Loucy (cell line): ENCODE measurements at regions not wholly inside any gene's neighbourhood (a gene's known extent, or its start where the extent isn't known, plus 50 kb on each side); places are given as distances from the start of the nearest gene placed in this dataset.

Source experiments
- H2AFZ ChIP-seq: fragments of 200-600 bp; sonication (generic); 2 replicates; pipeline ENCODE4 v1.6.0; 2016; ENCODE audit warnings: antibody characterized with exemption, mild to moderate bottlenecking, low read length, moderate library complexity
- H3F3A ChIP-seq: fragments of 200-600 bp; 2 replicates; pipeline ENCODE4 v1.6.0; 2016; ENCODE audit warnings: antibody characterized with exemption, low read depth, mild to moderate bottlenecking
- H3K27me3 ChIP-seq: fragments of 200-600 bp; sonication (generic); 2 replicates; pipeline ENCODE4 v1.6.1; 2014; ENCODE audit warnings: low read length, mild to moderate bottlenecking; ENCODE audit not compliant: insufficient read depth, poor library complexity, severe bottlenecking
- H3K36me3 ChIP-seq: fragments of 200-600 bp; sonication (generic); 2 replicates; pipeline ENCODE4 v1.6.1; 2016; ENCODE audit warnings: low read length; ENCODE audit not compliant: insufficient read depth
- H3K4me1 ChIP-seq: fragments of 200-600 bp; sonication (generic); 2 replicates; pipeline ENCODE4 v1.5.1; 2014; ENCODE audit warnings: low read length, mild to moderate bottlenecking; ENCODE audit not compliant: insufficient read depth, poor library complexity, severe bottlenecking
- H3K4me2 ChIP-seq: fragments of 200-600 bp; sonication (generic); 2 replicates; pipeline ENCODE4 v1.6.0; 2014; ENCODE audit warnings: antibody characterized with exemption, low read length, low read depth, mild to moderate bottlenecking; ENCODE audit not compliant: poor library complexity, severe bottlenecking
- H3K4me3 ChIP-seq: fragments of 200-600 bp; sonication (generic); 2 replicates; pipeline ENCODE4 v1.5.1; 2014; ENCODE audit warnings: low read length, mild to moderate bottlenecking, mixed read lengths; ENCODE audit not compliant: poor library complexity, severe bottlenecking
- H3K79me2 ChIP-seq: fragments of 200-600 bp; sonication (generic); 2 replicates; pipeline ENCODE4 v1.6.1; 2014; ENCODE audit warnings: low read length; ENCODE audit not compliant: insufficient read depth
- H3K9ac ChIP-seq: fragments of 200-600 bp; sonication (generic); 2 replicates; pipeline ENCODE4 v1.6.0; 2014; ENCODE audit warnings: mild to moderate bottlenecking, low read depth, low read length, moderate library complexity; ENCODE audit not compliant: poor library complexity, severe bottlenecking
- H3K9me2 ChIP-seq: fragments of 200-600 bp; sonication (generic); replicated peaks from 2 replicates; pipeline ENCODE4 v1.6.1; 2016; ENCODE audit warnings: low read depth, low read length, mixed read lengths
- H3K9me3 ChIP-seq: fragments of 200-600 bp; sonication (generic); 2 replicates; pipeline ENCODE4 v1.6.1; 2014; ENCODE audit warnings: mild to moderate bottlenecking, antibody characterized with exemption, low read length, low read depth; ENCODE audit not compliant: insufficient read depth
- H4K20me1 ChIP-seq: fragments of 200-600 bp; sonication (generic); 2 replicates; pipeline ENCODE4 v1.6.0; 2014; ENCODE audit warnings: antibody characterized with exemption, low read length, mild to moderate bottlenecking; ENCODE audit not compliant: insufficient read depth, poor library complexity, severe bottlenecking
- EZH2phosphoT487 ChIP-seq: fragments of 200-600 bp; IDR thresholded peaks from 2 replicates; pipeline ENCODE4 v1.6.1; 2018; ENCODE audit warnings: antibody characterized with exemption, mild to moderate bottlenecking, moderate library complexity, borderline replicate concordance
- TF ChIP-seq, protein P1 (sequence below): fragments of 200-600 bp; sonication (generic); conservative IDR thresholded peaks from 2 replicates; pipeline ENCODE4 v1.5.1; 2014; ENCODE audit warnings: mild to moderate bottlenecking, antibody characterized with exemption, low read length

DNA sequence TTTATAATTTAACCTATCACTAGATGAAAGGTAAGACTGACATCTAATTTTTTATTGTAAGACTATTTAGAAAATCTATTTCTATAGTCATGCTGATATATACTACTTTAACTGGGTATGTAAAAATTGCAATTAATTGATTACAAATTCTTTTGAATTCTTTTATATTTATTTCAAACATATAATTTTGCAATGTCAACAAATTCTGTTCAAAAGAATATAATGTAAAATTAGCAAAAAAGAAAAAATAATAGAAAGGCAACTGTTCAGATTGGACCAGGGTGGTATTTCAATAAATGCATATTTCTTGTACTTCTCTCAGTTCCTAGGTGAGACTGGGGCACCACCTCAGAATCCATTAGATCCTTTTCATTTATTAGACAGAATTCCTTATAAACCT, 1053.5 kb upstream of the FBXO33 start:
- H3K36me3 ChIP-seq = no peaks in the 10 kb centered on the region

DNA sequence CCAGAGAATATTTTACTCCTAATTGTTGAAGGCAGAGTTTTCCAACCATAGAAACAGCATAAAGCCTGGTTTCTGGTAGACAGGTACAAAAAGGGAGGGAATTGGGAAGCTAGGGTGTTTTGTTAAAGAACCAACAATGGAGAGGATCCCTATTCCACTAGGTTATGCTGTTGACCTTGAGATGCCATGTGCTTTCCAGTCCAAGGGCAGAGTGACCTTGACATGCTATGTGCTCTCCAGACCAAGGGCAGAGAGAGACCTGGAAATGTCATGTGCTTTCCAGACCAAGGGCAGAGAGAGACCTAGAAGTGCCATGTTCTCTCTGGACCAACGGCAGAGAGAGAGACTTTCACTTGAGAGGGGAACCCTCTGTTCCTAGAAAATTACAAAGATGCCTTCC, 1043.8 kb upstream of the FBXO33 start:
- H3K36me3 ChIP-seq = no peaks in the 10 kb centered on the region
- TF ChIP-seq, protein P1, sequence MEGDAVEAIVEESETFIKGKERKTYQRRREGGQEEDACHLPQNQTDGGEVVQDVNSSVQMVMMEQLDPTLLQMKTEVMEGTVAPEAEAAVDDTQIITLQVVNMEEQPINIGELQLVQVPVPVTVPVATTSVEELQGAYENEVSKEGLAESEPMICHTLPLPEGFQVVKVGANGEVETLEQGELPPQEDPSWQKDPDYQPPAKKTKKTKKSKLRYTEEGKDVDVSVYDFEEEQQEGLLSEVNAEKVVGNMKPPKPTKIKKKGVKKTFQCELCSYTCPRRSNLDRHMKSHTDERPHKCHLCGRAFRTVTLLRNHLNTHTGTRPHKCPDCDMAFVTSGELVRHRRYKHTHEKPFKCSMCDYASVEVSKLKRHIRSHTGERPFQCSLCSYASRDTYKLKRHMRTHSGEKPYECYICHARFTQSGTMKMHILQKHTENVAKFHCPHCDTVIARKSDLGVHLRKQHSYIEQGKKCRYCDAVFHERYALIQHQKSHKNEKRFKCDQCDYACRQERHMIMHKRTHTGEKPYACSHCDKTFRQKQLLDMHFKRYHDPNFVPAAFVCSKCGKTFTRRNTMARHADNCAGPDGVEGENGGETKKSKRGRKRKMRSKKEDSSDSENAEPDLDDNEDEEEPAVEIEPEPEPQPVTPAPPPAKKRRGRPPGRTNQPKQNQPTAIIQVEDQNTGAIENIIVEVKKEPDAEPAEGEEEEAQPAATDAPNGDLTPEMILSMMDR = no peak
- no peak for TF ChIP-seq EZH2phosphoT487
- H4K20me1 ChIP-seq = no peaks in the 10 kb centered on the region
- no peaks in the 10 kb centered on the region for H3K27me3 ChIP-seq
- no peak overlapping the region for H3K4me2 ChIP-seq
- no peak overlapping the region for H3K9ac ChIP-seq
- no peaks in the 10 kb centered on the region for H3K9me2 ChIP-seq
- H2AFZ ChIP-seq = no peak overlapping the region
- no peaks in the 10 kb centered on the region for H3K4me1 ChIP-seq
- H3K79me2 ChIP-seq = no peaks in the 10 kb centered on the region
- no peaks in the 10 kb centered on the region for H3F3A ChIP-seq
- no peak overlapping the region for H3K4me3 ChIP-seq
- H3K9me3 ChIP-seq = 0 out of 2 replicates have a peak, but pooled peaks cover 4% of the 10 kb centered on the region

More for the DNA sequence above, 1053.5 kb upstream of the FBXO33 start:
- no peak for TF ChIP-seq EZH2phosphoT487
- TF ChIP-seq, protein P1 = no peak
- Histone ChIP-seq H3K27me3 (no peaks in the 10 kb centered on the region), H3K9me3 (no peaks in the 10 kb centered on the region), H3K4me3 (no peak overlapping the region), H3K79me2 (no peaks in the 10 kb centered on the region), H4K20me1 (no peaks in the 10 kb centered on the region), H3K4me2 (no peak overlapping the region), H3K4me1 (no peaks in the 10 kb centered on the region), H3F3A (no peaks in the 10 kb centered on the region), H3K9me2 (no peaks in the 10 kb centered on the region), H3K9ac (no peak overlapping the region), H2AFZ (no peak overlapping the region)

DNA sequence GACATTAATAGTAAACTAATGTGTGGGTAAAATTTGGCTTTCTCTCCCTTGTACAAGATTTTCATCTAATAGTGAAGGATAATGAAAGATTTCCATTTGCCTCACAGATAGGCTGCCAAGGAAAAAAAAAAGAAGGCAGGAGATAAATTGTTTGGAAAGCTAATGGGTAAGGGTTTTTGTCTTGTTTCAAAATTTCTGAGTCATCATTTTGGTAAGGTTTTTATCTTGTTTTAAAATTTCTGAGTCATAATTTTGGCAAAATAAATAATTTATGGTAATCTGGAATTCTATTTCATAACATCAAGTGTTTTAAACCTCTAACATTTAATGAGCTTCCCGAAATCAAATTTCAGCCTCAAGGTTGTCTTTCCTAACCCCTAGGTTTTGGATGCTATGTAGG, 1035.7 kb upstream of the FBXO33 start:
- H3K9me2 ChIP-seq = no peaks in the 10 kb centered on the region
- H3K4me2 ChIP-seq = no peak overlapping the region
- no peaks in the 10 kb centered on the region for H4K20me1 ChIP-seq
- H3F3A ChIP-seq = no peaks in the 10 kb centered on the region
- H3K4me1 ChIP-seq = no peaks in the 10 kb centered on the region
- no peak overlapping the region for H3K4me3 ChIP-seq
- no peak overlapping the region for H3K9ac ChIP-seq
- TF ChIP-seq, protein P1 = no peak
- no peak for TF ChIP-seq EZH2phosphoT487
- H3K9me3 ChIP-seq = no peaks in the 10 kb centered on the region
- H3K36me3 ChIP-seq = no peaks in the 10 kb centered on the region
- H2AFZ ChIP-seq = no peak overlapping the region
- H3K79me2 ChIP-seq = no peaks in the 10 kb centered on the region
- H3K27me3 ChIP-seq = no peaks in the 10 kb centered on the region
